ENCODE measurements at regions not wholly inside any gene's neighbourhood (a gene's known extent, or its start where the extent isn't known, plus 50 kb on each side); places are given as distances from the start of the nearest gene placed in this dataset.

- dilution Hi-C loops (cut with MboI; ENCODE audit: extremely low pct_ligation_motif_present, low sequenced_read_pairs) (no loop called here), intact Hi-C loops (cut with micrococcal nuclease) (no loop called here)
- H3K9ac ChIP-seq (replicated peaks; ENCODE audit: extremely low read depth, insufficient read depth, low read length) = no peak overlapping the region
- no peaks in the 10 kb centered on the region for H3K9me1 ChIP-seq (replicated peaks; ENCODE audit: control insufficient read depth, extremely low read depth, insufficient read depth, low read length)
- no peaks in the 10 kb centered on the region for H3K36me3 ChIP-seq (ENCODE audit: control insufficient read depth in 2 of 2, extremely low read depth in 1 of 2, insufficient read depth in 2 of 2, low read length in 2 of 2)
- H4K20me1 ChIP-seq (replicated peaks; ENCODE audit: control insufficient read depth, extremely low read depth, insufficient read depth, low read length) = no peaks in the 10 kb centered on the region
- no peaks in the 10 kb centered on the region for H3K4me1 ChIP-seq (ENCODE audit: control insufficient read depth, extremely low read depth, insufficient read depth, low read length)
- no peaks in the 10 kb centered on the region for H3K27me3 ChIP-seq (ENCODE audit: control insufficient read depth in 2 of 2, insufficient read depth in 2 of 2, low read length in 2 of 2)
- no peak overlapping the region for H3K4me2 ChIP-seq (ENCODE audit: insufficient read depth, low read length)
- no peaks in the 10 kb centered on the region for H3K79me2 ChIP-seq (ENCODE audit: control insufficient read depth, insufficient read depth, low read length)
- BruUV-seq (replicated peaks) = no TSS peak
- no peak overlapping the region for H3K27ac ChIP-seq (ENCODE audit: insufficient read depth, low read depth, low read length)
- POLR2A ChIA-PET = no interaction called here
- TF ChIP-seq FOS (IDR thresholded peaks at IDR 0.05; ENCODE audit: borderline replicate concordance, insufficient read depth, low read length) (no peak), MAX (IDR thresholded peaks at IDR 0.05; ENCODE audit: insufficient read depth, insufficient read length) (no peak), POLR2AphosphoS5 (IDR thresholded peaks at IDR 0.05; ENCODE audit: insufficient read depth, low read depth, low read length) (no peak), EZH2 (IDR thresholded peaks at IDR 0.05; ENCODE audit: borderline replicate concordance, low read depth, low read length, severe bottlenecking) (no peak), JUN (IDR thresholded peaks at IDR 0.05; ENCODE audit: borderline replicate concordance, insufficient read depth, insufficient read length, low read depth) (no peak), MYC (IDR thresholded peaks at IDR 0.05; ENCODE audit: low read depth, low read length) (no peak), GATA2 (IDR thresholded peaks at IDR 0.05; ENCODE audit: insufficient read depth, insufficient read length, low read depth, low read length) (no peak), POLR2A (IDR thresholded peaks at IDR 0.05; ENCODE audit: low read depth, low read length) (no peak)
- TF ChIP-seq, protein P1, sequence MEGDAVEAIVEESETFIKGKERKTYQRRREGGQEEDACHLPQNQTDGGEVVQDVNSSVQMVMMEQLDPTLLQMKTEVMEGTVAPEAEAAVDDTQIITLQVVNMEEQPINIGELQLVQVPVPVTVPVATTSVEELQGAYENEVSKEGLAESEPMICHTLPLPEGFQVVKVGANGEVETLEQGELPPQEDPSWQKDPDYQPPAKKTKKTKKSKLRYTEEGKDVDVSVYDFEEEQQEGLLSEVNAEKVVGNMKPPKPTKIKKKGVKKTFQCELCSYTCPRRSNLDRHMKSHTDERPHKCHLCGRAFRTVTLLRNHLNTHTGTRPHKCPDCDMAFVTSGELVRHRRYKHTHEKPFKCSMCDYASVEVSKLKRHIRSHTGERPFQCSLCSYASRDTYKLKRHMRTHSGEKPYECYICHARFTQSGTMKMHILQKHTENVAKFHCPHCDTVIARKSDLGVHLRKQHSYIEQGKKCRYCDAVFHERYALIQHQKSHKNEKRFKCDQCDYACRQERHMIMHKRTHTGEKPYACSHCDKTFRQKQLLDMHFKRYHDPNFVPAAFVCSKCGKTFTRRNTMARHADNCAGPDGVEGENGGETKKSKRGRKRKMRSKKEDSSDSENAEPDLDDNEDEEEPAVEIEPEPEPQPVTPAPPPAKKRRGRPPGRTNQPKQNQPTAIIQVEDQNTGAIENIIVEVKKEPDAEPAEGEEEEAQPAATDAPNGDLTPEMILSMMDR (IDR thresholded peaks at IDR 0.05; ENCODE audit: extremely low read depth in 1 of 2, insufficient read depth in 1 of 2, low read depth in 1 of 2, low read length in 2 of 2) = no peak
- DNase-seq (ENCODE audit: low read depth, low spot score) = no peak
- no peak overlapping the region for H3K4me3 ChIP-seq (replicated peaks in 1 of 3; ENCODE audit: insufficient read depth in 1 of 3, low read depth in 1 of 3, low read length in 3 of 3)
- H3K9me3 ChIP-seq (replicated peaks; ENCODE audit: control insufficient read depth, insufficient read depth, low read length) = no peaks in the 10 kb centered on the region
- H2AFZ ChIP-seq (ENCODE audit: low read depth, low read length) = no peak overlapping the region
- no peak for FAIRE-seq
- CTCF ChIA-PET = no interaction called here
These were observed 93.6 kb upstream of the FAM174B start for GRCh38 chr15:92749216-92749615.
